ENCODE measurements at regions not wholly inside any gene's neighbourhood (a gene's known extent, or its start where the extent isn't known, plus 50 kb on each side); places are given as distances from the start of the nearest gene placed in this dataset.

- Histone ChIP-seq H3K4me2 (ENCODE audit: control insufficient read depth, extremely low read depth, insufficient read depth, low read depth, low read length) (no peak overlapping the region), H3K4me1 (ENCODE audit: control insufficient read depth, extremely low read depth, insufficient read depth, low read length) (peaks cover 6% of the 10 kb centered on the region), H3K36me3 (ENCODE audit: control insufficient read depth in 2 of 2, extremely low read depth in 1 of 2, insufficient read depth in 2 of 2, low read length in 2 of 2) (no peaks in the 10 kb centered on the region), H3K79me2 (ENCODE audit: control insufficient read depth, insufficient read depth, low read length) (no peaks in the 10 kb centered on the region), H3K27ac (ENCODE audit: control insufficient read depth, insufficient read depth, low read length) (no peak overlapping the region), H3K9me3 (ENCODE audit: control insufficient read depth, low read depth, low read length) (no peaks in the 10 kb centered on the region), H3K9ac (ENCODE audit: control insufficient read depth, extremely low read depth, insufficient read depth, low read length) (no peak overlapping the region), H3K4me3 (ENCODE audit: control insufficient read depth in 2 of 3, extremely low read depth in 1 of 3, insufficient read depth in 2 of 3, low read depth in 1 of 3, low read length in 3 of 3) (no peak overlapping the region), H2AFZ (ENCODE audit: control insufficient read depth, low read length) (no peak overlapping the region), H3K9me1 (ENCODE audit: control insufficient read depth, extremely low read depth, insufficient read depth, low read length) (no peaks in the 10 kb centered on the region), H4K20me1 (ENCODE audit: control insufficient read depth, extremely low read depth, insufficient read depth, low read length) (no peaks in the 10 kb centered on the region), H3K27me3 (ENCODE audit: control insufficient read depth, extremely low read depth, insufficient read depth, low read length) (no peaks in the 10 kb centered on the region)
- FAIRE-seq (no peak), DNase-seq (ENCODE audit: low read depth, low spot score) (no peak)
- TF ChIP-seq CTCF (optimal IDR thresholded peaks at IDR 0.05 in 1 of 3, IDR thresholded peaks at IDR 0.05 in 1 of 3, conservative IDR thresholded peaks at IDR 0.05 in 1 of 3; ENCODE audit: extremely low read depth in 1 of 3, insufficient read depth in 2 of 3, low read length in 3 of 3): no peak
- no peak for TF ChIP-seq EZH2 (IDR thresholded peaks at IDR 0.05; ENCODE audit: low read length)
- dilution Hi-C loops (cut with MboI; ENCODE audit: extremely low pct_ligation_motif_present, low sequenced_read_pairs): no loop called here
Observed at GRCh38 chr9:107852891-107853290, 363.3 kb upstream of the KLF4 start.

GRCh38 chr9:107850653-107851052, 361.1 kb upstream of the KLF4 start:
- Histone ChIP-seq H3K79me2 (ENCODE audit: control insufficient read depth, insufficient read depth, low read length) (no peaks in the 10 kb centered on the region), H3K4me1 (ENCODE audit: control insufficient read depth, extremely low read depth, insufficient read depth, low read length) (peaks cover 10% of the 10 kb centered on the region), H3K27me3 (ENCODE audit: control insufficient read depth, extremely low read depth, insufficient read depth, low read length) (no peaks in the 10 kb centered on the region), H4K20me1 (ENCODE audit: control insufficient read depth, extremely low read depth, insufficient read depth, low read length) (no peaks in the 10 kb centered on the region), H3K27ac (ENCODE audit: control insufficient read depth, insufficient read depth, low read length) (no peak overlapping the region), H2AFZ (ENCODE audit: control insufficient read depth, low read length) (no peak overlapping the region), H3K4me2 (ENCODE audit: control insufficient read depth, extremely low read depth, insufficient read depth, low read depth, low read length) (no peak overlapping the region), H3K4me3 (ENCODE audit: control insufficient read depth in 2 of 3, extremely low read depth in 1 of 3, insufficient read depth in 2 of 3, low read depth in 1 of 3, low read length in 3 of 3) (no peak overlapping the region), H3K9me1 (ENCODE audit: control insufficient read depth, extremely low read depth, insufficient read depth, low read length) (no peaks in the 10 kb centered on the region), H3K9ac (ENCODE audit: control insufficient read depth, extremely low read depth, insufficient read depth, low read length) (no peak overlapping the region), H3K9me3 (ENCODE audit: control insufficient read depth, low read depth, low read length) (no peaks in the 10 kb centered on the region), H3K36me3 (ENCODE audit: control insufficient read depth in 2 of 2, extremely low read depth in 1 of 2, insufficient read depth in 2 of 2, low read length in 2 of 2) (no peaks in the 10 kb centered on the region)
- DNase-seq (ENCODE audit: low read depth, low spot score): no peak
- dilution Hi-C loops (cut with MboI; ENCODE audit: extremely low pct_ligation_motif_present, low sequenced_read_pairs): no loop called here
- no peak for TF ChIP-seq EZH2 (IDR thresholded peaks at IDR 0.05; ENCODE audit: low read length)
- no peak for TF ChIP-seq CTCF (optimal IDR thresholded peaks at IDR 0.05 in 1 of 3, IDR thresholded peaks at IDR 0.05 in 1 of 3, conservative IDR thresholded peaks at IDR 0.05 in 1 of 3; ENCODE audit: extremely low read depth in 1 of 3, insufficient read depth in 2 of 3, low read length in 3 of 3)
- no peak for FAIRE-seq

All from keratinocyte (primary cell).